H1 (cell line): ENCODE measurements at regions not wholly inside any gene's neighbourhood (a gene's known extent, or its start where the extent isn't known, plus 50 kb on each side); places are given as distances from the start of the nearest gene placed in this dataset.

ENCODE experiments used
- CTCF ChIA-PET: fragments of 300-600 bp; sonication (Branson Sonifier 250); formaldehyde crosslinking; loops from one replicate; lab custom pipeline; 2021; ENCODE audit not compliant: partially characterized antibody; lab: Charles Lee
- POLR2A ChIA-PET: fragments of 300-600 bp; sonication (Branson Sonifier 250); formaldehyde crosslinking; loops from one replicate; lab custom pipeline; 2021; ENCODE audit warnings: inconsistent platforms; ENCODE audit not compliant: partially characterized antibody; lab: Charles Lee
- DNase-seq, 2 experiments: peaks; one replicate each; pipeline versions ENCODE4 v3.0.0 to v3.0.0-alpha.2; 2010 to 2022; ENCODE audit warnings: low spot score in 2 of 2, low read depth in 1 of 2, mixed read lengths in 1 of 2
- FAIRE-seq: peaks from 2 replicates; lab custom pipeline; 2011; peaks lifted over from hg19 to GRCh38; lab: Jason Lieb, UNC
- H2AFZ ChIP-seq: 2 replicates; pipeline ENCODE4 v1.8.1; 2012; ENCODE audit warnings: low read length, inconsistent platforms
- H2AK5ac ChIP-seq: 2 replicates; pipeline ENCODE4 v1.6.1; 2013; ENCODE audit warnings: low read depth, low read length
- H2BK120ac ChIP-seq: replicated peaks from 2 replicates; pipeline ENCODE3; 2013; ENCODE audit warnings: low read depth, low read length, inconsistent platforms
- H2BK12ac ChIP-seq: 2 replicates; pipeline ENCODE4 v1.6.1; 2013; ENCODE audit warnings: low read depth, low read length
- H2BK15ac ChIP-seq: 2 replicates; pipeline ENCODE4 v1.6.1; 2013; ENCODE audit warnings: low read length
- H2BK20ac ChIP-seq: 2 replicates; pipeline ENCODE4 v1.6.1; 2013; ENCODE audit warnings: low read length
- H2BK5ac ChIP-seq: 2 replicates; pipeline ENCODE4 v1.6.1; 2013; ENCODE audit warnings: low read depth, low read length
- H3K14ac ChIP-seq: 2 replicates; pipeline ENCODE4 v1.6.1; 2013; ENCODE audit warnings: inconsistent platforms; ENCODE audit not compliant: insufficient read length
- H3K18ac ChIP-seq: 2 replicates; pipeline ENCODE4 v1.6.1; 2013; ENCODE audit warnings: low read length; ENCODE audit errors: extremely low read depth
- H3K23ac ChIP-seq: 2 replicates; pipeline ENCODE4 v1.6.1; 2013; ENCODE audit warnings: inconsistent platforms; ENCODE audit not compliant: insufficient read length
- H3K23me2 ChIP-seq: 2 replicates; pipeline ENCODE4 v1.6.1; 2013; ENCODE audit warnings: low read depth, low read length
- H3K27ac ChIP-seq: 2 replicates; pipeline ENCODE4 v1.6.1; 2011; ENCODE audit warnings: low read depth, low read length, inconsistent platforms
- H3K27me3 ChIP-seq, 4 experiments: replicated peaks in 1 of 4; 1 replicate in 1 of 4; 2 replicates in 3 of 4; pipeline versions ENCODE4 v1.6.1 to v1.8.1; 2011 to 2013; ENCODE audit warnings: low read length in 3 of 4, mild to moderate bottlenecking in 3 of 4, inconsistent platforms in 2 of 4, mixed read lengths in 2 of 4, moderate library complexity in 1 of 4; ENCODE audit not compliant: control insufficient read depth in 3 of 4, insufficient read depth in 3 of 4; ENCODE audit errors: extremely low read depth in 1 of 4
- H3K36me3 ChIP-seq, 4 experiments: 2 replicates each; pipeline versions ENCODE4 v1.6.1 to v1.8.1; 2011 to 2013; ENCODE audit warnings: mild to moderate bottlenecking in 4 of 4, low read length in 3 of 4, moderate library complexity in 2 of 4, control low read depth in 1 of 4, inconsistent platforms in 1 of 4; ENCODE audit not compliant: insufficient read depth in 4 of 4, control insufficient read depth in 2 of 4
- H3K4ac ChIP-seq: replicated peaks from 2 replicates; pipeline ENCODE3; 2013; ENCODE audit warnings: low read length, low read depth, mixed read lengths, inconsistent platforms; ENCODE audit not compliant: insufficient read length
- H3K4me1 ChIP-seq, 4 experiments: replicated peaks in 1 of 4; 1 replicate in 1 of 4; 2 replicates in 3 of 4; pipeline versions ENCODE4 v1.6.1 to v1.8.1; 2011 to 2013; ENCODE audit warnings: low read length in 3 of 4, inconsistent platforms in 2 of 4, mixed read lengths in 1 of 4; ENCODE audit not compliant: insufficient read depth in 4 of 4, control insufficient read depth in 3 of 4
- H3K4me2 ChIP-seq, 2 experiments: 2 replicates each; pipeline versions ENCODE4 v1.6.1 to v1.8.1; 2011 to 2013; ENCODE audit warnings: low read depth in 2 of 2, low read length in 2 of 2, control low read depth in 1 of 2, inconsistent platforms in 1 of 2, mild to moderate bottlenecking in 1 of 2; ENCODE audit not compliant: insufficient read depth in 1 of 2
- H3K4me3 ChIP-seq, 4 experiments: fragments of 200-600, 300-600 bp in 1 of 4; sonication (generic), shearing (Covaris generic), sonication (Bioruptor Twin) in 1 of 4; 2 replicates each; pipeline versions ENCODE4 v1.5.1 to v1.8.1; 2011 to 2016; ENCODE audit warnings: low read length in 4 of 4, low read depth in 3 of 4, control low read depth in 2 of 4, inconsistent platforms in 2 of 4, mild to moderate bottlenecking in 2 of 4, mixed read lengths in 1 of 4, moderate library complexity in 1 of 4; ENCODE audit not compliant: insufficient read depth in 2 of 4; ENCODE audit errors: extremely low read depth in 1 of 4
- H3K56ac ChIP-seq: replicated peaks from 2 replicates; pipeline ENCODE3; 2013; ENCODE audit warnings: low read depth, mild to moderate bottlenecking, mixed read lengths, low read length, inconsistent platforms; ENCODE audit not compliant: insufficient read length
- H3K79me1 ChIP-seq: 2 replicates; pipeline ENCODE4 v1.6.1; 2013; ENCODE audit warnings: low read depth, low read length, control low read depth
- H3K79me2 ChIP-seq, 2 experiments: 2 replicates each; pipeline versions ENCODE4 v1.6.1 to v1.8.1; 2012 to 2013; ENCODE audit warnings: low read length in 2 of 2, mild to moderate bottlenecking in 2 of 2, inconsistent platforms in 1 of 2; ENCODE audit not compliant: insufficient read depth in 2 of 2, control insufficient read depth in 1 of 2
- H3K9ac ChIP-seq, 4 experiments: replicated peaks in 1 of 4; 1 replicate in 1 of 4; 2 replicates in 3 of 4; pipeline versions ENCODE4 v1.6.1 to v1.8.1; 2011 to 2013; ENCODE audit warnings: low read depth in 3 of 4, low read length in 3 of 4, control low read depth in 2 of 4, mild to moderate bottlenecking in 2 of 4, moderate library complexity in 2 of 4, inconsistent platforms in 1 of 4; ENCODE audit errors: extremely low read depth in 1 of 4
- H3K9me3 ChIP-seq, 2 experiments: 2 replicates each; pipeline versions ENCODE4 v1.6.1 to v1.8.1; 2012 to 2013; ENCODE audit warnings: mild to moderate bottlenecking in 2 of 2, moderate library complexity in 2 of 2, control low read depth in 1 of 2, inconsistent platforms in 1 of 2, low read depth in 1 of 2, low read length in 1 of 2, mixed read lengths in 1 of 2; ENCODE audit not compliant: insufficient read depth in 2 of 2
- H4K20me1 ChIP-seq, 2 experiments: replicated peaks in 1 of 2; 2 replicates each; pipeline versions ENCODE3 to v1.8.1; 2011 to 2013; ENCODE audit warnings: inconsistent platforms in 2 of 2, low read length in 2 of 2, mild to moderate bottlenecking in 1 of 2; ENCODE audit not compliant: insufficient read depth in 2 of 2, control insufficient read depth in 1 of 2
- H4K5ac ChIP-seq: 2 replicates; pipeline ENCODE4 v1.6.1; 2013; ENCODE audit warnings: low read length, low read depth, mixed read lengths, inconsistent platforms; ENCODE audit not compliant: insufficient read length
- H4K8ac ChIP-seq: 2 replicates; pipeline ENCODE4 v1.8.0; 2013; ENCODE audit warnings: mild to moderate bottlenecking, moderate library complexity, low read length, inconsistent platforms; ENCODE audit not compliant: insufficient read depth; ENCODE audit errors: extremely low read depth
- H4K91ac ChIP-seq: replicated peaks from 2 replicates; pipeline ENCODE3; 2013; ENCODE audit warnings: low read length, mixed read lengths, inconsistent platforms; ENCODE audit not compliant: insufficient read length
- HDAC2 ChIP-seq, 2 experiments: fragments of 300-600 bp in 1 of 2; sonication (generic) in 1 of 2; IDR thresholded peaks; 2 replicates each; pipeline ENCODE4 v1.6.1; 2011 to 2012; ENCODE audit warnings: low read depth in 2 of 2, low read length in 2 of 2, mild to moderate bottlenecking in 2 of 2, moderate library complexity in 2 of 2, borderline replicate concordance in 1 of 2, inconsistent platforms in 1 of 2
- RXRA ChIP-seq: IDR thresholded peaks from 2 replicates; pipeline ENCODE4 v1.6.1; 2011; ENCODE audit warnings: low read depth, mild to moderate bottlenecking, low read length, moderate library complexity; ENCODE audit not compliant: insufficient read depth
- SIX5 ChIP-seq: IDR thresholded peaks from 2 replicates; pipeline ENCODE4 v1.6.1; 2011; ENCODE audit warnings: mild to moderate bottlenecking, low read depth, low read length
- SUZ12 ChIP-seq: fragments of 200-600 bp; sonication (generic); IDR thresholded peaks from 2 replicates; pipeline ENCODE4 v1.6.1; 2012; ENCODE audit warnings: mild to moderate bottlenecking, inconsistent platforms, low read length, moderate library complexity, mixed read lengths
- YY1 ChIP-seq: IDR thresholded peaks from 2 replicates; pipeline ENCODE4 v1.6.1; 2011; ENCODE audit warnings: low read depth, mild to moderate bottlenecking, low read length
- ZNF274 ChIP-seq: IDR thresholded peaks from 2 replicates; pipeline ENCODE4 v1.7.0; 2012; ENCODE audit warnings: low read length, borderline replicate concordance; ENCODE audit errors: extremely low read depth
- WGBS, 2 experiments: shearing (Covaris generic) in 1 of 2; methylation state at CpG; one replicate each; pipeline versions ENCODE4 v1.1.6 to v1.1.7; 2013 to 2015; ENCODE audit warnings: low lambda C conversion rate in 2 of 2, mixed read lengths in 2 of 2, inconsistent platforms in 1 of 2, low coverage in 1 of 2, missing lambda C conversion rate in 1 of 2; ENCODE audit not compliant: insufficient replicate concordance in 2 of 2, insufficient coverage in 1 of 2, insufficient read length in 1 of 2; ENCODE audit errors: extremely low coverage in 1 of 2, missing lambda C conversion rate in 1 of 2; 5-methylcytosine and 5-hydroxymethylcytosine counted together
- TF ChIP-seq, protein P1 (sequence below): IDR thresholded peaks from 2 replicates; pipeline ENCODE4 v1.6.1; 2011; ENCODE audit warnings: low read depth, mild to moderate bottlenecking, low read length; ENCODE audit not compliant: insufficient read depth

DNA sequence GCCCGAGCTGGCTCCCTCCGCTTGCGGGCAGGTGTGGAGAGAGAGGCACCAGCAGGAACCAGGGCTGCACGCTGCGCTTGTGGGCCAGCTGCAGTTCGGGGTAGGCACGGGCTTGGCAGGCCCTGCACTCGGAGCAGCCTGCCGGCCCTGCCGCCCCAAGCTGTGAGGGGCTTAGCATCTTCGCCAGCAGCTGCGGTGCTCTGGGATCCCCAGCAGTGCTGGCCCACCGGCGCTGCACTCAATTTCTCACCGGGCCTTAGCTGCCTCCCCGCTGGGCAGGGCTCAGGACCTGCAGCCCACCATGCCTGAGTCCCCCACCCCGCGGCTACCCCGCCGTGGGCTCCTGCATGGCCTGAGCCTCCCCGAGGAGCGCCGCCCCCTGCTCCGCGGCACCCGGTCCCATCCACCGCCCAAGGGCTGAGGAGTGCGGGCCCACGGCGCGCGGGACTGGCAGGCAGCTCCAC is 434.4 kb upstream of the RGPD4 start:
- Histone ChIP-seq H3K23ac (no peak overlapping the region), H2BK5ac (no peak overlapping the region), H2BK15ac (no peak overlapping the region), H3K4me1 (no peaks in the 10 kb centered on the region), H3K36me3 (no peaks in the 10 kb centered on the region), H2BK12ac (no peak overlapping the region), H3K23me2 (no peaks in the 10 kb centered on the region), H2BK20ac (no peak overlapping the region), H3K18ac (no peak overlapping the region), H4K8ac (no peak overlapping the region), H2AFZ (no peak overlapping the region), H4K5ac (no peak overlapping the region), H3K27me3 (no peaks in the 10 kb centered on the region), H3K56ac (no peak overlapping the region), H3K9ac (no peak overlapping the region), H3K4me3 (no peak overlapping the region), H2AK5ac (no peak overlapping the region), H3K79me1 (no peaks in the 10 kb centered on the region), H4K91ac (no peak overlapping the region), H2BK120ac (no peak overlapping the region), H3K14ac (no peak overlapping the region), H3K9me3 (peaks cover 0 to 3% of the 10 kb centered on the region in 2 experiments; a peak in 1 of 4 replicates), H3K4me2 (no peak overlapping the region), H3K27ac (no peak overlapping the region), H3K4ac (no peak overlapping the region), H4K20me1 (no peaks in the 10 kb centered on the region), H3K79me2 (no peaks in the 10 kb centered on the region)
- FAIRE-seq (no peak), DNase-seq (no peak)
- POLR2A ChIA-PET = no interaction called here
- WGBS, 2 experiments = 94% methylated on average over 23 of the region's 32 CpGs; no CpG with 5 or more reads in 1 of the 2 experiments
- no peak for TF ChIP-seq HDAC2 (IDR thresholded peaks at IDR 0.05; ENCODE audit: borderline replicate concordance in 1 of 2, low read depth in 2 of 2, low read length in 2 of 2)
- TF ChIP-seq ZNF274 = no peak
- no peak for TF ChIP-seq SIX5
- TF ChIP-seq SUZ12 = no peak
- TF ChIP-seq YY1 = no peak
- TF ChIP-seq, protein P1, sequence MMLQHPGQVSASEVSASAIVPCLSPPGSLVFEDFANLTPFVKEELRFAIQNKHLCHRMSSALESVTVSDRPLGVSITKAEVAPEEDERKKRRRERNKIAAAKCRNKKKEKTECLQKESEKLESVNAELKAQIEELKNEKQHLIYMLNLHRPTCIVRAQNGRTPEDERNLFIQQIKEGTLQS = no peak
- no peak for TF ChIP-seq RXRA
- CTCF ChIA-PET = no interaction called here
